OCI-LY3 (cell line): ENCODE measurements at regions not wholly inside any gene's neighbourhood (a gene's known extent, or its start where the extent isn't known, plus 50 kb on each side); places are given as distances from the start of the nearest gene placed in this dataset.
A peak's percentile ranks its signal among the peaks of the same experiment; 100 is the strongest.

Source experiments
- H2AFZ ChIP-seq: fragments of 200-600, 300-600 bp; shearing (Covaris generic); 2 replicates; pipeline ENCODE4 v1.6.0; 2014; ENCODE audit warnings: antibody characterized with exemption, low read depth, low read length
- H3K27ac ChIP-seq: fragments of 200-600, 300-600 bp; sonication (generic); 2 replicates; pipeline ENCODE4 v1.5.1; 2014; ENCODE audit warnings: mild to moderate bottlenecking, low read length, moderate library complexity, mixed read lengths
- H3K27me3 ChIP-seq: fragments of 200-600, 300-600 bp; sonication (generic); 2 replicates; pipeline ENCODE4 v1.6.1; 2014; ENCODE audit warnings: low read depth, low read length, mixed read lengths
- H3K36me3 ChIP-seq: fragments of 200-600, 300-600 bp; sonication (generic); replicated peaks from 2 replicates; pipeline ENCODE3; 2014; ENCODE audit warnings: low read depth, low read length, mixed read lengths
- H3K4me1 ChIP-seq: fragments of 300-600, 200-600 bp; sonication (generic); 2 replicates; pipeline ENCODE4 v1.6.1; 2014; ENCODE audit warnings: low read length, mixed read lengths
- H3K4me2 ChIP-seq: fragments of 200-600, 300-600 bp; sonication (generic); 2 replicates; pipeline ENCODE4 v1.6.1; 2014; ENCODE audit warnings: low read length, mixed read lengths
- H3K4me3 ChIP-seq: fragments of 300-600, 200-600 bp; sonication (generic); 2 replicates; pipeline ENCODE4 v1.5.1; 2014; ENCODE audit warnings: antibody characterized with exemption, mild to moderate bottlenecking, low read length, moderate library complexity
- H3K79me2 ChIP-seq: fragments of 300-600, 200-600 bp; shearing (Covaris generic); 2 replicates; pipeline ENCODE4 v1.6.1; 2014; ENCODE audit warnings: mild to moderate bottlenecking, low read length, mixed read lengths
- H3K9ac ChIP-seq: fragments of 300-600, 200-600 bp; shearing (Covaris generic); 2 replicates; pipeline ENCODE4 v1.6.0; 2014; ENCODE audit warnings: mild to moderate bottlenecking, low read length, moderate library complexity
- H3K9me3 ChIP-seq: fragments of 200-600, 300-600 bp; shearing (Covaris generic); 2 replicates; pipeline ENCODE4 v1.6.1; 2014; ENCODE audit warnings: low read length, mixed read lengths; ENCODE audit not compliant: insufficient read depth
- H4K20me1 ChIP-seq: fragments of 200-600, 300-600 bp; sonication (generic); 2 replicates; pipeline ENCODE4 v1.6.1; 2016; ENCODE audit warnings: low read length, mixed read lengths; ENCODE audit not compliant: insufficient read depth
- EZH2phosphoT487 ChIP-seq: fragments of 200-600 bp; shearing (Covaris generic); IDR thresholded peaks from 2 replicates; pipeline ENCODE4 v1.6.1; 2018; ENCODE audit warnings: antibody characterized with exemption, mixed run types, low read depth
- TF ChIP-seq, protein P1 (sequence below): fragments of 200-600, 300-600 bp; sonication (generic); IDR thresholded peaks from 2 replicates; pipeline ENCODE4 v1.5.1; 2014; ENCODE audit warnings: antibody characterized with exemption, low read length, low read depth

- H3K4me3 ChIP-seq: no peak overlapping the region
- TF ChIP-seq, protein P1, sequence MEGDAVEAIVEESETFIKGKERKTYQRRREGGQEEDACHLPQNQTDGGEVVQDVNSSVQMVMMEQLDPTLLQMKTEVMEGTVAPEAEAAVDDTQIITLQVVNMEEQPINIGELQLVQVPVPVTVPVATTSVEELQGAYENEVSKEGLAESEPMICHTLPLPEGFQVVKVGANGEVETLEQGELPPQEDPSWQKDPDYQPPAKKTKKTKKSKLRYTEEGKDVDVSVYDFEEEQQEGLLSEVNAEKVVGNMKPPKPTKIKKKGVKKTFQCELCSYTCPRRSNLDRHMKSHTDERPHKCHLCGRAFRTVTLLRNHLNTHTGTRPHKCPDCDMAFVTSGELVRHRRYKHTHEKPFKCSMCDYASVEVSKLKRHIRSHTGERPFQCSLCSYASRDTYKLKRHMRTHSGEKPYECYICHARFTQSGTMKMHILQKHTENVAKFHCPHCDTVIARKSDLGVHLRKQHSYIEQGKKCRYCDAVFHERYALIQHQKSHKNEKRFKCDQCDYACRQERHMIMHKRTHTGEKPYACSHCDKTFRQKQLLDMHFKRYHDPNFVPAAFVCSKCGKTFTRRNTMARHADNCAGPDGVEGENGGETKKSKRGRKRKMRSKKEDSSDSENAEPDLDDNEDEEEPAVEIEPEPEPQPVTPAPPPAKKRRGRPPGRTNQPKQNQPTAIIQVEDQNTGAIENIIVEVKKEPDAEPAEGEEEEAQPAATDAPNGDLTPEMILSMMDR: no peak
- TF ChIP-seq EZH2phosphoT487: no peak
- H3K4me1 ChIP-seq: peaks cover 1% of the 10 kb centered on the region; the same call in 1 of the 2 replicates
- H3K27ac ChIP-seq: no peak overlapping the region
- H3K9me3 ChIP-seq: no peaks in the 10 kb centered on the region
- H3K4me2 ChIP-seq: no peak overlapping the region
- no peaks in the 10 kb centered on the region for H4K20me1 ChIP-seq
- H3K27me3 ChIP-seq: peaks cover 6% of the 10 kb centered on the region; the same call in 1 of the 2 replicates
- H3K36me3 ChIP-seq: no peaks in the 10 kb centered on the region
- no peaks in the 10 kb centered on the region for H3K79me2 ChIP-seq
- H2AFZ ChIP-seq: no peak overlapping the region
- no peak overlapping the region for H3K9ac ChIP-seq
Observed at GRCh38 chr15:35746121-35746520, 200.2 kb upstream of the DPH6 start.

DNA sequence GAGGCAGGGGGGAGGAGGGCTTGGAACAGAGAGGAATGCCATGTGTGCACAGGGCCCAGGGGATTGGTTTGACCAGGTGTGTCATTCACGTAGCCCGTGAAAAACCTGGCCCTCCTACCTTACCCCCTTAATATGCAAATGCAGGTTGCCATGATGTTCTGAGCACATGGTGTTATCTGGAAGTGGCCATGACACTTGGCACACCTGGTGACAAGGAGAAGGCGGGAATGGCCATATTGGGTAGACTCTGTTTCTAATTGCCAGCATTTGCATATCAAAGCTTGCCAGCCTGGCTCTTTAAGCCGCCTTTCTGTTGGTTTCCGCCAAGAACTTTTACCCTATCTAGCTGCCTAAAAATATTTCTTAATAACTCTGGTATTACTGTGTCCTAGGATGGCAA, 202.1 kb upstream of the DPH6 start:
- no peak overlapping the region for H3K4me3 ChIP-seq
- no peak overlapping the region for H2AFZ ChIP-seq
- no peaks in the 10 kb centered on the region for H3K9me3 ChIP-seq
- H3K9ac ChIP-seq: no peak overlapping the region
- no peaks in the 10 kb centered on the region for H4K20me1 ChIP-seq
- no peak overlapping the region for H3K27ac ChIP-seq
- no peaks in the 10 kb centered on the region for H3K36me3 ChIP-seq
- H3K79me2 ChIP-seq: no peaks in the 10 kb centered on the region
- peaks cover 5% of the 10 kb centered on the region; the same call in 1 of the 2 replicates for H3K4me1 ChIP-seq
- H3K27me3 ChIP-seq: peaks cover 6% of the 10 kb centered on the region; the same call in 1 of the 2 replicates
- TF ChIP-seq EZH2phosphoT487: no peak
- TF ChIP-seq, protein P1: no peak
- no peak overlapping the region for H3K4me2 ChIP-seq

DNA sequence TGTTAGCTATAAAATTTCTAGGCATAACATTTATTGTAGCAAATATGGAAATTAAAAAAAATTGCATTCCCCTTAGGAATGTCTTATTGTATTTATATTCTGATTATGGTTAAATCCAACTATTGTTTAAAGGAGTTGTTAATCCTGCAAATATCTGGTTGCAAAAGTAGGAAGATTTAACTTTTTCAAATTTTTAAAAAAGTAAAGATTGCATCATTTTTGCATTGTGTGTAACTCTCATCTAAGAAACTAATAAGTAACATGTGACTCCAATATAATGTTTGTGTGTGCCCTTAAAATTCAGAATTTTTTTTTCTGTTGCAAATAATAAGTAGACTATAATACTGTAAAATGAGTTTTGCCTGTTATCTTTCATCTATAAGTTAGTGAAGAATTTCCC, 204.1 kb upstream of the DPH6 start:
- no peak overlapping the region for H3K9ac ChIP-seq
- H4K20me1 ChIP-seq: no peaks in the 10 kb centered on the region
- no peak for TF ChIP-seq EZH2phosphoT487
- TF ChIP-seq, protein P1: no peak
- no peak overlapping the region for H3K4me2 ChIP-seq
- no peaks in the 10 kb centered on the region for H3K79me2 ChIP-seq
- H2AFZ ChIP-seq: no peak overlapping the region
- no peaks in the 10 kb centered on the region for H3K36me3 ChIP-seq
- no peak overlapping the region for H3K4me3 ChIP-seq
- no peaks in the 10 kb centered on the region for H3K9me3 ChIP-seq
- peaks cover 5% of the 10 kb centered on the region; the same call in 1 of the 2 replicates for H3K4me1 ChIP-seq
- peaks cover 6% of the 10 kb centered on the region; the same call in 1 of the 2 replicates for H3K27me3 ChIP-seq
- no peak overlapping the region for H3K27ac ChIP-seq

DNA sequence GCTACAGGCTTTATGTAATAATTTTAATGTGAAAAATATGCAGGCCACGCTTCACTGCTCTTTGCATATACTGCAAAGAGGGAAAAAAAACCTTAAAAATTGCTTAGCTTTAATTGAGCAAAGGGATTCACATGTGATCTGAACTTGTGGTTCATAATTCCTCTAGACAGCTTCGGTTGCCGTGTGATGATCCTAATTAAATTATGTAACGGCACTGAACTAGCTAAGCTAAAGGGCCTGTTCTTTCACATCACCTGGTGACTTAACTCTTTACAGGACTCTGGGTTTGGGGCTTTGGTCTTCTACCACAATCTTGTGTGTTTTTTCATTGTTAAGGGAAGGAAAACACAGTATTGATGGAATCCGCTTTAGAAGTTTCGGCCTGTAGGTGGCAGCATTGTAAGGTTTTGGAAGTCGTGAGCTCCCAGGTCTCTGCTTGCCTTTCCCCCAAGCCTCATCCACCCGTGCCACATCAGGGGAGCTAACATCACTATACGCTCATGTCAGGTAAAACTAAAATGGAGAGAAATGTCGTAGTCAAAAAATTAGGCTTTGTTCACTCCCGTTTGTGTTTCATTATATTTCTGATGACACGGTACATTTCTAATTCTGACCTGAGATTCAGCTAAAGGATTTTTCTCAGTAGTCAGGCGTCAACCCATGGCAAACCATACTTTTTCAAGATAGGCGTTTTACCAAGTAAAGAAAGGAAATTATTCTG, 205.6 kb upstream of the DPH6 start:
- no peak for TF ChIP-seq EZH2phosphoT487
- TF ChIP-seq, protein P1: peak; percentile 83
- no peaks in the 10 kb centered on the region for H3K79me2 ChIP-seq
- H3K27ac ChIP-seq: no peak overlapping the region
- peaks cover 6% of the 10 kb centered on the region; the same call in 1 of the 2 replicates for H3K27me3 ChIP-seq
- H3K4me1 ChIP-seq: peaks cover 5% of the 10 kb centered on the region; the same call in 1 of the 2 replicates
- no peaks in the 10 kb centered on the region for H4K20me1 ChIP-seq
- peak overlapping the region; percentile 46 for H3K4me3 ChIP-seq
- H3K9me3 ChIP-seq: no peaks in the 10 kb centered on the region
- no peak overlapping the region for H3K9ac ChIP-seq
- peak overlapping the region; percentile 61 for H3K4me2 ChIP-seq
- H3K36me3 ChIP-seq: no peaks in the 10 kb centered on the region
- H2AFZ ChIP-seq: peak overlapping the region; percentile 84
